DMS 273 (cell line): ENCODE measurements at regions not wholly inside any gene's neighbourhood (a gene's known extent, or its start where the extent isn't known, plus 50 kb on each side); places are given as distances from the start of the nearest gene placed in this dataset.

Source experiments
- DNase-seq: peaks from one replicate; lab custom pipeline; 2025; ENCODE audit not compliant: unreplicated experiment; lab: John Stamatoyannopoulos, UW

GRCh38 chr17:34826332-34826731 lies 134.9 kb downstream of the CCT6B start:
- no peak for DNase-seq

- no peak for DNase-seq
Observed at GRCh38 chr17:34825884-34826283, 135.4 kb downstream of the CCT6B start.

- no peak for DNase-seq
Observed at GRCh38 chr17:34825102-34825501, 136.2 kb downstream of the CCT6B start.

GRCh38 chr17:34823023-34823422 lies 138.2 kb downstream of the CCT6B start:
- no peak for DNase-seq

GRCh38 chr17:34822007-34822739 lies 139.1 kb downstream of the CCT6B start:
- DNase-seq = no peak

- no peak for DNase-seq
Observed at GRCh38 chr17:34820922-34821321, 140.3 kb downstream of the CCT6B start.

- DNase-seq = no peak
Observed at GRCh38 chr17:34820248-34820801, 140.9 kb downstream of the CCT6B start.

GRCh38 chr17:34817252-34818035 lies 143.8 kb downstream of the CCT6B start:
- DNase-seq = no peak

GRCh38 chr17:34816848-34817247 lies 144.4 kb downstream of the CCT6B start:
- no peak for DNase-seq

GRCh38 chr17:34813290-34813689 lies 148.0 kb downstream of the CCT6B start:
- DNase-seq = no peak

- DNase-seq = no peak
Observed at GRCh38 chr17:34811561-34811960, 149.7 kb downstream of the CCT6B start.

GRCh38 chr17:34800661-34801060 lies 160.6 kb downstream of the CCT6B start:
- no peak for DNase-seq

- DNase-seq = no peak
Observed at GRCh38 chr17:34799751-34800150, 161.5 kb downstream of the CCT6B start.

- no peak for DNase-seq
Observed at GRCh38 chr17:34798581-34798980, 162.7 kb downstream of the CCT6B start.

GRCh38 chr17:34797720-34798119 lies 163.5 kb downstream of the CCT6B start:
- DNase-seq = peak; percentile 19

- peak; percentile 40 for DNase-seq
Observed at GRCh38 chr17:34793231-34793908, 167.9 kb downstream of the CCT6B start.

- DNase-seq = no peak
Observed at GRCh38 chr17:34788696-34789095, 172.6 kb downstream of the CCT6B start.

- DNase-seq = no peak
Observed at GRCh38 chr17:34784526-34784925, 176.7 kb downstream of the CCT6B start.

- DNase-seq = no peak
Observed at GRCh38 chr17:34782271-34782670, 179.0 kb downstream of the CCT6B start.

- no peak for DNase-seq
Observed at GRCh38 chr17:34781571-34782108, 179.6 kb downstream of the CCT6B start.

- DNase-seq = no peak
Observed at GRCh38 chr17:34781071-34781470, 180.2 kb downstream of the CCT6B start.
